B cell (primary cell): ENCODE measurements at regions not wholly inside any gene's neighbourhood (a gene's known extent, or its start where the extent isn't known, plus 50 kb on each side); places are given as distances from the start of the nearest gene placed in this dataset.

Experiments used
- CTCF ChIP-seq: fragments of 200-600 bp; IDR thresholded peaks from one replicate; pipeline ENCODE4 v1.8.0; 2022; ENCODE audit warnings: antibody characterized with exemption, mild to moderate bottlenecking
- EZH2 ChIP-seq: IDR thresholded peaks from 2 replicates; pipeline ENCODE4 v1.6.1; 2012; ENCODE audit warnings: borderline replicate concordance, low read depth, mild to moderate bottlenecking, moderate library complexity, low read length; ENCODE audit not compliant: insufficient read depth, poor library complexity, severe bottlenecking

- TF ChIP-seq EZH2 (no peak), CTCF (no peak)
Observed at GRCh38 chrX:20585782-20586181, 319.1 kb upstream of the RPS6KA3 start.
